ENCODE measurements at regions not wholly inside any gene's neighbourhood (a gene's known extent, or its start where the extent isn't known, plus 50 kb on each side); places are given as distances from the start of the nearest gene placed in this dataset.

- TF ChIP-seq ZBTB33 (IDR thresholded peaks at IDR 0.05) (no peak), CTCF (IDR thresholded peaks at IDR 0.05; ENCODE audit: low read depth, low read length, missing input control) (no peak), RAD21 (IDR thresholded peaks at IDR 0.05) (no peak), REST (IDR thresholded peaks at IDR 0.05) (no peak), FOXA1 (IDR thresholded peaks at IDR 0.05) (no peak), SP1 (IDR thresholded peaks at IDR 0.05) (no peak), ATF3 (IDR thresholded peaks at IDR 0.05) (no peak), YY1 (IDR thresholded peaks at IDR 0.05) (no peak), MAX (IDR thresholded peaks at IDR 0.05) (no peak)
These were observed 128.7 kb downstream of the TLR5 start for GRCh38 chr1:223014142-223014873.
